ENCODE measurements at regions not wholly inside any gene's neighbourhood (a gene's known extent, or its start where the extent isn't known, plus 50 kb on each side); places are given as distances from the start of the nearest gene placed in this dataset.

DNA sequence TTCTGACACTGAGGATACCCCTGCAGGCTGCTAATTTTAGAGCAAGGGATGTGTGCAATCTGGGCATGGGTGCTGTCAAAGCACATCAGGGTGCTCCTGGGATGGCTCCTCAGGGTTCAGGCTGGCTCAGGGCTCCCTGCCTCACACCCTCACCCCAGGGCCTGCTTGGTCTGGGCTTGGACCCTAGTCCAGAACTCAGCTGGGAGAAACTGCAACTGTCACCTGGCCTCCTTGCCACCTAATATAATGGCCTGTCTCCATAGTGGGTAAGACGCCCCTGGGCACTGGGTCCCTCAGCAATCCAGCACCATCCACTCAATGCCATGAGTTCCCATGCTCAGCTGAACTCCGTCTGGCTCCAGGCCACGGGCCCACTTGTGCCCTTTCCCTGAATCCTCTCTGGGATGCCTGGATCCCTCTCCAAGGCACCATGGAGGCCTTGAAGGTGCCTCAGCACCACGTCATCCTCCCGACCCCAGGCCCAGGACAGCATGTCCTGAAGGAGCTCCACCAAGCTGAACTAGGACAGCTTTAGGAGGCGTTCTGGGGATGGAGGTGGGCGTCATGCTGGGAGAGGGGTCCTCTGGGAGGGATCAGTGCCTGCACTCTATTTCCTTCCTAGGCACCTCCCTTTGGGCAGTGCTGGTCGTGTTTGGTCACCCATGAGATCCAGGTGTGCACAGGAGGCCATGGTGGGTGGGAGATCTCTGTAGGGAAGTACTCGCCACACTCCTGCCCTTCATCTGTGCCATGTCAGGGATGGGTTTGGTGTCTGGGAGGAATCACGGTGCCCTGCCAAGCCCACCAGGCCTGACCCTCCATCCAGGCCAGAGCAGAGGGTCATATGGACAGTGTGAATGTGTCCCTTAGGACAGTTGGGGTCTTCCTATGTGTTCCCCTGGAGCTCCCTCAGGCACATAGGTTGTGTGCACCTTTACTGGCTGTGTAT, 1688.4 kb downstream of the TP53TG3F start:
- no peak overlapping the region for H3K9ac ChIP-seq (ENCODE audit: control insufficient read depth, extremely low read depth, insufficient read depth, low read length)
- H3K79me2 ChIP-seq (ENCODE audit: control insufficient read depth, insufficient read depth, low read length), result no peaks in the 10 kb centered on the region
- H2AFZ ChIP-seq (ENCODE audit: control insufficient read depth, low read length), result no peak overlapping the region
- no peak overlapping the region for H3K27ac ChIP-seq (ENCODE audit: control insufficient read depth, insufficient read depth, low read length)
- no peak for FAIRE-seq
- no peaks in the 10 kb centered on the region for H3K36me3 ChIP-seq (ENCODE audit: control insufficient read depth in 2 of 2, extremely low read depth in 1 of 2, insufficient read depth in 2 of 2, low read length in 2 of 2)
- peaks cover 6% of the 10 kb centered on the region for H3K9me3 ChIP-seq (ENCODE audit: control insufficient read depth, low read depth, low read length)
- no peaks in the 10 kb centered on the region for H4K20me1 ChIP-seq (ENCODE audit: control insufficient read depth, extremely low read depth, insufficient read depth, low read length)
- dilution Hi-C loops (cut with MboI; ENCODE audit: extremely low pct_ligation_motif_present, low sequenced_read_pairs), result no loop called here
- TF ChIP-seq EZH2 (IDR thresholded peaks at IDR 0.05; ENCODE audit: low read length), result no peak
- TF ChIP-seq, protein P1, sequence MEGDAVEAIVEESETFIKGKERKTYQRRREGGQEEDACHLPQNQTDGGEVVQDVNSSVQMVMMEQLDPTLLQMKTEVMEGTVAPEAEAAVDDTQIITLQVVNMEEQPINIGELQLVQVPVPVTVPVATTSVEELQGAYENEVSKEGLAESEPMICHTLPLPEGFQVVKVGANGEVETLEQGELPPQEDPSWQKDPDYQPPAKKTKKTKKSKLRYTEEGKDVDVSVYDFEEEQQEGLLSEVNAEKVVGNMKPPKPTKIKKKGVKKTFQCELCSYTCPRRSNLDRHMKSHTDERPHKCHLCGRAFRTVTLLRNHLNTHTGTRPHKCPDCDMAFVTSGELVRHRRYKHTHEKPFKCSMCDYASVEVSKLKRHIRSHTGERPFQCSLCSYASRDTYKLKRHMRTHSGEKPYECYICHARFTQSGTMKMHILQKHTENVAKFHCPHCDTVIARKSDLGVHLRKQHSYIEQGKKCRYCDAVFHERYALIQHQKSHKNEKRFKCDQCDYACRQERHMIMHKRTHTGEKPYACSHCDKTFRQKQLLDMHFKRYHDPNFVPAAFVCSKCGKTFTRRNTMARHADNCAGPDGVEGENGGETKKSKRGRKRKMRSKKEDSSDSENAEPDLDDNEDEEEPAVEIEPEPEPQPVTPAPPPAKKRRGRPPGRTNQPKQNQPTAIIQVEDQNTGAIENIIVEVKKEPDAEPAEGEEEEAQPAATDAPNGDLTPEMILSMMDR (optimal IDR thresholded peaks at IDR 0.05 in 1 of 3, IDR thresholded peaks at IDR 0.05 in 1 of 3, conservative IDR thresholded peaks at IDR 0.05 in 1 of 3; ENCODE audit: extremely low read depth in 1 of 3, insufficient read depth in 2 of 3, low read length in 3 of 3), result no peak
- no peaks in the 10 kb centered on the region for H3K27me3 ChIP-seq (ENCODE audit: control insufficient read depth, extremely low read depth, insufficient read depth, low read length)
- H3K4me2 ChIP-seq (ENCODE audit: control insufficient read depth, extremely low read depth, insufficient read depth, low read depth, low read length), result no peak overlapping the region
- H3K4me3 ChIP-seq (ENCODE audit: control insufficient read depth in 2 of 3, extremely low read depth in 1 of 3, insufficient read depth in 2 of 3, low read depth in 1 of 3, low read length in 3 of 3), result no peak overlapping the region
- DNase-seq (ENCODE audit: low read depth, low spot score), result no peak
- no peaks in the 10 kb centered on the region for H3K9me1 ChIP-seq (ENCODE audit: control insufficient read depth, extremely low read depth, insufficient read depth, low read length)
- H3K4me1 ChIP-seq (ENCODE audit: control insufficient read depth, extremely low read depth, insufficient read depth, low read length), result no peaks in the 10 kb centered on the region

- Histone ChIP-seq H3K9ac (ENCODE audit: control insufficient read depth, extremely low read depth, insufficient read depth, low read length) (no peak overlapping the region), H3K27me3 (ENCODE audit: control insufficient read depth, extremely low read depth, insufficient read depth, low read length) (no peaks in the 10 kb centered on the region), H3K27ac (ENCODE audit: control insufficient read depth, insufficient read depth, low read length) (no peak overlapping the region), H3K36me3 (ENCODE audit: control insufficient read depth in 2 of 2, extremely low read depth in 1 of 2, insufficient read depth in 2 of 2, low read length in 2 of 2) (no peaks in the 10 kb centered on the region), H3K4me2 (ENCODE audit: control insufficient read depth, extremely low read depth, insufficient read depth, low read depth, low read length) (no peak overlapping the region), H3K9me3 (ENCODE audit: control insufficient read depth, low read depth, low read length) (peaks cover 4% of the 10 kb centered on the region), H3K4me3 (ENCODE audit: control insufficient read depth in 2 of 3, extremely low read depth in 1 of 3, insufficient read depth in 2 of 3, low read depth in 1 of 3, low read length in 3 of 3) (no peak overlapping the region), H3K4me1 (ENCODE audit: control insufficient read depth, extremely low read depth, insufficient read depth, low read length) (no peaks in the 10 kb centered on the region), H4K20me1 (ENCODE audit: control insufficient read depth, extremely low read depth, insufficient read depth, low read length) (no peaks in the 10 kb centered on the region), H3K9me1 (ENCODE audit: control insufficient read depth, extremely low read depth, insufficient read depth, low read length) (no peaks in the 10 kb centered on the region), H3K79me2 (ENCODE audit: control insufficient read depth, insufficient read depth, low read length) (no peaks in the 10 kb centered on the region), H2AFZ (ENCODE audit: control insufficient read depth, low read length) (no peak overlapping the region)
- TF ChIP-seq, protein P1 (optimal IDR thresholded peaks at IDR 0.05 in 1 of 3, IDR thresholded peaks at IDR 0.05 in 1 of 3, conservative IDR thresholded peaks at IDR 0.05 in 1 of 3; ENCODE audit: extremely low read depth in 1 of 3, insufficient read depth in 2 of 3, low read length in 3 of 3), result no peak
- no peak for TF ChIP-seq EZH2 (IDR thresholded peaks at IDR 0.05; ENCODE audit: low read length)
- FAIRE-seq (no peak), DNase-seq (ENCODE audit: low read depth, low spot score) (no peak)
- dilution Hi-C loops (cut with MboI; ENCODE audit: extremely low pct_ligation_motif_present, low sequenced_read_pairs), result no loop called here
Observed at GRCh38 chr16:35148748-35149147, 1689.3 kb downstream of the TP53TG3F start.

Data from keratinocyte (primary cell).